ENCODE measurements at regions not wholly inside any gene's neighbourhood (a gene's known extent, or its start where the extent isn't known, plus 50 kb on each side); places are given as distances from the start of the nearest gene placed in this dataset.

DNA sequence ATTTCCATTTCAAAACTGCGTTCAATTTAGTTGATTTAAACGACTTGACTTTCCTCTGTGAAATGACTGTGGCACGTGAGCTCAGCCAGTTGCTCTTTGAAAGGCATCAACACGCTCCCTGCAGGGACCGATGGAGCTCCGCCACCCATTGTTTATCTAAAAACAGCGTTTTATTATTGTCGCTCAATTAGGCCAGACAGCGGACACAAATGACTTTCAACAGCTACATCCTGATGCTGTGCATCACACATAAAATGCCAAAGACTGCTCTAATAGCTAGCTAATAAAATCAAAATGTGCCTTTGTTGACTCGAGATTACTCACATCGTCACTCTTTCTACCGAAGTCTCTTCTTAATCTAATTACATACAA lies 332.5 kb downstream of the CD83 start:
- in situ Hi-C loops (cut with HindIII; ENCODE audit: low pct_unique_long_range_greater_than_20kb, low sequenced_read_pairs), result no loop called here
- no peak for DNase-seq (ENCODE audit: low read depth, low spot score)
- CTCF ChIA-PET, result no interaction called here

DNA sequence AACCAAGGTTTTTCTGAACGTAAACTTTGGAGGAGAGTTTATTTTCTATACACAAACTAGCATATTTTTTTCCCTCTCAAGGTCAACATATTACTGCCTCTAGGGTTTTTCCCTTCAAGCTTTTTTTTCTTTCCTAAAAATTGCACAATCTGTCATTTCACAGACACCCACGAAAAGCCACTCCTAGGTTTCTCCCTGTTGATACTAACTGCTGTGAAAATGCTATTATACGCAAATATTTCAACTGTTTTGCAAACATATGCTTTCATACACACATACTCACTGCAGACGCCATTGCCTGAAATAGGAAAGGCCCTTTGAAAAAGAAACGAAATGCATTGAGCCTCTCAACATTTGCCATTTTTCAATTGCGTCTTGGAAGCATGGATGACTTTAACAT lies 333.0 kb downstream of the CD83 start:
- intact Hi-C loops (cut with micrococcal nuclease; ENCODE audit: unreplicated experiment), result no loop called here
- no peak overlapping the region for H3K27ac ChIP-seq (ENCODE audit: low read length)
- TF ChIP-seq, protein P1, sequence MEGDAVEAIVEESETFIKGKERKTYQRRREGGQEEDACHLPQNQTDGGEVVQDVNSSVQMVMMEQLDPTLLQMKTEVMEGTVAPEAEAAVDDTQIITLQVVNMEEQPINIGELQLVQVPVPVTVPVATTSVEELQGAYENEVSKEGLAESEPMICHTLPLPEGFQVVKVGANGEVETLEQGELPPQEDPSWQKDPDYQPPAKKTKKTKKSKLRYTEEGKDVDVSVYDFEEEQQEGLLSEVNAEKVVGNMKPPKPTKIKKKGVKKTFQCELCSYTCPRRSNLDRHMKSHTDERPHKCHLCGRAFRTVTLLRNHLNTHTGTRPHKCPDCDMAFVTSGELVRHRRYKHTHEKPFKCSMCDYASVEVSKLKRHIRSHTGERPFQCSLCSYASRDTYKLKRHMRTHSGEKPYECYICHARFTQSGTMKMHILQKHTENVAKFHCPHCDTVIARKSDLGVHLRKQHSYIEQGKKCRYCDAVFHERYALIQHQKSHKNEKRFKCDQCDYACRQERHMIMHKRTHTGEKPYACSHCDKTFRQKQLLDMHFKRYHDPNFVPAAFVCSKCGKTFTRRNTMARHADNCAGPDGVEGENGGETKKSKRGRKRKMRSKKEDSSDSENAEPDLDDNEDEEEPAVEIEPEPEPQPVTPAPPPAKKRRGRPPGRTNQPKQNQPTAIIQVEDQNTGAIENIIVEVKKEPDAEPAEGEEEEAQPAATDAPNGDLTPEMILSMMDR (IDR thresholded peaks at IDR 0.05), result no peak
- TF ChIP-seq TCF7L2 (IDR thresholded peaks at IDR 0.05; ENCODE audit: low read depth, low read length), result no peak
- TF ChIP-seq POLR2AphosphoS5 (IDR thresholded peaks at IDR 0.05; ENCODE audit: low read depth, low read length), result no peak
- TF ChIP-seq, protein P2, sequence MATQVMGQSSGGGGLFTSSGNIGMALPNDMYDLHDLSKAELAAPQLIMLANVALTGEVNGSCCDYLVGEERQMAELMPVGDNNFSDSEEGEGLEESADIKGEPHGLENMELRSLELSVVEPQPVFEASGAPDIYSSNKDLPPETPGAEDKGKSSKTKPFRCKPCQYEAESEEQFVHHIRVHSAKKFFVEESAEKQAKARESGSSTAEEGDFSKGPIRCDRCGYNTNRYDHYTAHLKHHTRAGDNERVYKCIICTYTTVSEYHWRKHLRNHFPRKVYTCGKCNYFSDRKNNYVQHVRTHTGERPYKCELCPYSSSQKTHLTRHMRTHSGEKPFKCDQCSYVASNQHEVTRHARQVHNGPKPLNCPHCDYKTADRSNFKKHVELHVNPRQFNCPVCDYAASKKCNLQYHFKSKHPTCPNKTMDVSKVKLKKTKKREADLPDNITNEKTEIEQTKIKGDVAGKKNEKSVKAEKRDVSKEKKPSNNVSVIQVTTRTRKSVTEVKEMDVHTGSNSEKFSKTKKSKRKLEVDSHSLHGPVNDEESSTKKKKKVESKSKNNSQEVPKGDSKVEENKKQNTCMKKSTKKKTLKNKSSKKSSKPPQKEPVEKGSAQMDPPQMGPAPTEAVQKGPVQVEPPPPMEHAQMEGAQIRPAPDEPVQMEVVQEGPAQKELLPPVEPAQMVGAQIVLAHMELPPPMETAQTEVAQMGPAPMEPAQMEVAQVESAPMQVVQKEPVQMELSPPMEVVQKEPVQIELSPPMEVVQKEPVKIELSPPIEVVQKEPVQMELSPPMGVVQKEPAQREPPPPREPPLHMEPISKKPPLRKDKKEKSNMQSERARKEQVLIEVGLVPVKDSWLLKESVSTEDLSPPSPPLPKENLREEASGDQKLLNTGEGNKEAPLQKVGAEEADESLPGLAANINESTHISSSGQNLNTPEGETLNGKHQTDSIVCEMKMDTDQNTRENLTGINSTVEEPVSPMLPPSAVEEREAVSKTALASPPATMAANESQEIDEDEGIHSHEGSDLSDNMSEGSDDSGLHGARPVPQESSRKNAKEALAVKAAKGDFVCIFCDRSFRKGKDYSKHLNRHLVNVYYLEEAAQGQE (IDR thresholded peaks at IDR 0.05; ENCODE audit: insufficient read depth in 1 of 2, low read depth in 2 of 2, low read length in 1 of 2), result no peak
- no peak for TF ChIP-seq SIN3A (IDR thresholded peaks at IDR 0.05; ENCODE audit: borderline replicate concordance, insufficient read depth, low read depth, low read length)
- POLR2A ChIA-PET, result no interaction called here
- H3K9me3 ChIP-seq (ENCODE audit: control insufficient read depth, insufficient read depth, low read depth, low read length), result no peaks in the 10 kb centered on the region
- H3K4me3 ChIP-seq (ENCODE audit: low read depth in 2 of 2, low read length in 2 of 2), result no peak overlapping the region
- CTCF ChIA-PET, result no interaction called here
- no peak for ATAC-seq
- in situ Hi-C loops (cut with HindIII; ENCODE audit: low pct_unique_long_range_greater_than_20kb, low sequenced_read_pairs), result no loop called here
- BruUV-seq (replicated peaks), result no TSS peak
- no peaks in the 10 kb centered on the region for H3K27me3 ChIP-seq (ENCODE audit: control insufficient read depth, insufficient read depth, low read length)
- no peaks in the 10 kb centered on the region for H3K36me3 ChIP-seq (ENCODE audit: control insufficient read depth, insufficient read depth, low read length)
- DNase-seq (ENCODE audit: low read depth, low spot score), result no peak
- H3K4me1 ChIP-seq (ENCODE audit: control insufficient read depth, insufficient read depth, low read length), result no peaks in the 10 kb centered on the region

More for the DNA sequence above, 332.5 kb downstream of the CD83 start:
- H3K27ac ChIP-seq (ENCODE audit: low read length), result no peak overlapping the region
- POLR2A ChIA-PET, result no interaction called here
- ATAC-seq, result no peak
- no peaks in the 10 kb centered on the region for H3K9me3 ChIP-seq (ENCODE audit: control insufficient read depth, insufficient read depth, low read depth, low read length)
- intact Hi-C loops (cut with micrococcal nuclease; ENCODE audit: unreplicated experiment), result no loop called here
- no peaks in the 10 kb centered on the region for H3K36me3 ChIP-seq (ENCODE audit: control insufficient read depth, insufficient read depth, low read length)
- no peaks in the 10 kb centered on the region for H3K4me1 ChIP-seq (ENCODE audit: control insufficient read depth, insufficient read depth, low read length)
- no peaks in the 10 kb centered on the region for H3K27me3 ChIP-seq (ENCODE audit: control insufficient read depth, insufficient read depth, low read length)
- no TSS peak for BruUV-seq (replicated peaks)
- no peak for TF ChIP-seq POLR2AphosphoS5 (IDR thresholded peaks at IDR 0.05; ENCODE audit: low read depth, low read length)
- TF ChIP-seq, protein P1 (IDR thresholded peaks at IDR 0.05), result no peak
- TF ChIP-seq TCF7L2 (IDR thresholded peaks at IDR 0.05; ENCODE audit: low read depth, low read length), result no peak
- TF ChIP-seq, protein P2 (IDR thresholded peaks at IDR 0.05; ENCODE audit: insufficient read depth in 1 of 2, low read depth in 2 of 2, low read length in 1 of 2), result no peak
- TF ChIP-seq SIN3A (IDR thresholded peaks at IDR 0.05; ENCODE audit: borderline replicate concordance, insufficient read depth, low read depth, low read length), result no peak
- no peak overlapping the region for H3K4me3 ChIP-seq (ENCODE audit: low read depth in 2 of 2, low read length in 2 of 2)
